IPS-20b (cell line): ENCODE measurements at regions not wholly inside any gene's neighbourhood (a gene's known extent, or its start where the extent isn't known, plus 50 kb on each side); places are given as distances from the start of the nearest gene placed in this dataset.

Experiments used
- H3K27ac ChIP-seq: one replicate; pipeline ENCODE4 v1.5.1; 2013; ENCODE audit warnings: low read length
- H3K27me3 ChIP-seq: 2 replicates; pipeline ENCODE4 v1.6.1; 2013; ENCODE audit warnings: mild to moderate bottlenecking, low read length, inconsistent platforms; ENCODE audit not compliant: insufficient read depth
- H3K36me3 ChIP-seq: 2 replicates; pipeline ENCODE4 v1.6.1; 2013; ENCODE audit warnings: low read depth, mild to moderate bottlenecking, inconsistent platforms, low read length, moderate library complexity; ENCODE audit not compliant: insufficient read depth
- H3K4me1 ChIP-seq: 2 replicates; pipeline ENCODE4 v1.6.1; 2013; ENCODE audit warnings: mild to moderate bottlenecking, control low read depth, inconsistent platforms, low read length, moderate library complexity; ENCODE audit not compliant: insufficient read depth
- H3K4me3 ChIP-seq: 2 replicates; pipeline ENCODE4 v1.5.1; 2013; ENCODE audit warnings: mild to moderate bottlenecking, low read length, inconsistent platforms
- H3K9ac ChIP-seq: 2 replicates; pipeline ENCODE4 v1.6.1; 2013; ENCODE audit warnings: low read depth, mild to moderate bottlenecking, inconsistent platforms, low read length, moderate library complexity
- H3K9me3 ChIP-seq: 2 replicates; pipeline ENCODE4 v1.6.1; 2013; ENCODE audit warnings: mild to moderate bottlenecking, low read depth, low read length, inconsistent platforms; ENCODE audit not compliant: insufficient read depth

DNA sequence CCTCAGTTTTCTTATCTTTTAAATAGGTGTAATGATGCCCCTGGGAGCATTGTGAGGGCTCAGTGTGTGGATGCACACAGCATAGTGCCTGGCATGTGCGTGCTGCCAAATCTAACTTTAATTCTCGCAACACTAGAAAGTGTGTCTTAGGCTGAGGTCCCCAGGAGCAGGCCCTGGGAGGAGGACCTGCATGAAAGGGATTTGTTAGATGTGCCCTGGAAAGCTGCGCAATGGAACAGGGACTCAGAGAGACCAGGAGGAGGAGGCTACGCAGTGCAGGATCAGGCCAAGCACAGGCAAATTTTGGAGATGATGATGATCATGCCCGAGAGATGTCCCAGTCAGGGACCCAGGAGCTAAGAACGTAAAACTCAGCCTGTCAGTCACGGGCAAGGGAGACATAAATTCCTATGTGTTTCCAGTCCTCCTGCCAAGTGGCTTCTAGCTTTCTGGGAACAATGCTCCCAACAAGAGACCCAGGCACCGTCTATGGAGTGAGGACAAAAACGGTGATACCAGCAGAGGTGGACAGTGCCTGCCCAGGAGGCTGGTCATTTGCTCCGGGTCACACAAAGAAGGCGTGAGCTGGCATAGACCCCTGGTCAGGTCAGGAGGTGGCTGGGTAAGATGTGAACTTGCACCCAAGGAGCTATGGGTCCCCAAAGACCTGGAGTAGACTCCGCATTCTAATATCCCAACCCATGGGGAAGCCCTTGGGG, 352.2 kb upstream of the TNRC6C start:
- H3K9ac ChIP-seq, result no peak overlapping the region
- no peak overlapping the region for H3K4me3 ChIP-seq
- no peak overlapping the region for H3K27ac ChIP-seq
- no peaks in the 10 kb centered on the region for H3K9me3 ChIP-seq
- 0 out of 2 replicates have a peak, but pooled peaks cover under 1% of the 10 kb centered on the region for H3K27me3 ChIP-seq
- H3K36me3 ChIP-seq, result no peaks in the 10 kb centered on the region
- no peaks in the 10 kb centered on the region for H3K4me1 ChIP-seq

DNA sequence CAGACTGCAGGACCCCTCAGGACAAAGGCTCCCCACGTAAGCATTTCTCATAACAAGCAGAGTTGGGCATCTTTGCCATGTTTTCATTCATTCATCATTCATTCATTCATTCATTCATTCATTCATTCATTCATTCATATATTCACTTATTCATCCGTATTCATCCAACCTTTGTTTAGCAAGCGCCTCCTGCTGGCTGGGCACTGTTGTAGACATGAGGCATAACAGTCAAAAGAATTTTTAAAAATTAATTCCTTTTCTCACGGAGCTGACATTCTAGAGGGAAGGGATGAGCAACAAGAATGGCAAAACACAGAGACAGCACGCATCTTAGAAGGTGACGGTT, 351.7 kb upstream of the TNRC6C start:
- Histone ChIP-seq H3K27ac (no peak overlapping the region), H3K36me3 (no peaks in the 10 kb centered on the region), H3K9me3 (no peaks in the 10 kb centered on the region), H3K4me1 (no peaks in the 10 kb centered on the region), H3K9ac (no peak overlapping the region), H3K27me3 (0 out of 2 replicates have a peak, but pooled peaks cover 5% of the 10 kb centered on the region), H3K4me3 (no peak overlapping the region)

DNA sequence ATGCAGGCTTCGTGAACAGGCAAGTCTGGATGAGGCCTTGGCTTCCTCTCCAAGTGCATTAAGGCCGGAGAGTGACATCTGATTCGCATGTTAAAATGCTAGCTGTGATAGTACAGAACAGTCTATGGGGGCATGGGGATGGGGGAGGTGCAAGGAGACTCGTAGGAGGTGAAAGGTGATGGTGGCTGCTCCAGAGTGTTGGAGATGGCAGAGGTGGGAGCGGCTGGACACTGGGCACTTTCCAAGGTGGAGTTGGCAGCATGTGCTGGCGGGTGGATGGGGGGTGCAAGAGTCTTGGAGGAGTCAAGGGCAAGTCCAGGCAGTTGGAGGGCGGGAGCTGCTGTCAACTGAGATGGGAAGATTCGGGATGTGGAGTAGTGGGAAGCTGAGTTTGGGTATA, 350.9 kb upstream of the TNRC6C start:
- H3K36me3 ChIP-seq, result no peaks in the 10 kb centered on the region
- no peak overlapping the region for H3K9ac ChIP-seq
- H3K9me3 ChIP-seq, result no peaks in the 10 kb centered on the region
- H3K27me3 ChIP-seq, result 0 out of 2 replicates have a peak, but pooled peaks cover 5% of the 10 kb centered on the region
- no peak overlapping the region for H3K27ac ChIP-seq
- H3K4me1 ChIP-seq, result no peaks in the 10 kb centered on the region
- H3K4me3 ChIP-seq, result no peak overlapping the region

DNA sequence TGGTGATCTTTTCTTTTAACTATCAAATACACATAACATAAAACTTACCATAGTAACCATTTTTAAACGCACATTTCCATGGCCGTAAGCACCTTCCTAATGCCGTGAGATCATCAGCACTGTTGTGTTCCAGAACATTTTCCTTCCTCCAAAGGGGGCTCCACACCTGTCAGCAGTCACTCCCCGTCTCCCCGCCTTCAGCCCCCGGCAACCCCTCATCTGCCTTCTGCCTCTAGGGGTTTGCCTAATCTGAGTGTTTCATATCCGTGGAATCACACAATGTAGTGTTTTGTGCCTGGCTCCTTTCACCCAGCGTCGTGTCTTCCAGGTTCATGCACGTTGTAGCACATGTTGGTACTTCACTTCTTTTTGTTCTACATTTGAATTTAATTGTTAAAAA, 350.1 kb upstream of the TNRC6C start:
- Histone ChIP-seq H3K27ac (no peak overlapping the region), H3K9me3 (no peaks in the 10 kb centered on the region), H3K4me1 (no peaks in the 10 kb centered on the region), H3K36me3 (no peaks in the 10 kb centered on the region), H3K9ac (no peak overlapping the region), H3K27me3 (0 out of 2 replicates have a peak, but pooled peaks cover 5% of the 10 kb centered on the region), H3K4me3 (no peak overlapping the region)

DNA sequence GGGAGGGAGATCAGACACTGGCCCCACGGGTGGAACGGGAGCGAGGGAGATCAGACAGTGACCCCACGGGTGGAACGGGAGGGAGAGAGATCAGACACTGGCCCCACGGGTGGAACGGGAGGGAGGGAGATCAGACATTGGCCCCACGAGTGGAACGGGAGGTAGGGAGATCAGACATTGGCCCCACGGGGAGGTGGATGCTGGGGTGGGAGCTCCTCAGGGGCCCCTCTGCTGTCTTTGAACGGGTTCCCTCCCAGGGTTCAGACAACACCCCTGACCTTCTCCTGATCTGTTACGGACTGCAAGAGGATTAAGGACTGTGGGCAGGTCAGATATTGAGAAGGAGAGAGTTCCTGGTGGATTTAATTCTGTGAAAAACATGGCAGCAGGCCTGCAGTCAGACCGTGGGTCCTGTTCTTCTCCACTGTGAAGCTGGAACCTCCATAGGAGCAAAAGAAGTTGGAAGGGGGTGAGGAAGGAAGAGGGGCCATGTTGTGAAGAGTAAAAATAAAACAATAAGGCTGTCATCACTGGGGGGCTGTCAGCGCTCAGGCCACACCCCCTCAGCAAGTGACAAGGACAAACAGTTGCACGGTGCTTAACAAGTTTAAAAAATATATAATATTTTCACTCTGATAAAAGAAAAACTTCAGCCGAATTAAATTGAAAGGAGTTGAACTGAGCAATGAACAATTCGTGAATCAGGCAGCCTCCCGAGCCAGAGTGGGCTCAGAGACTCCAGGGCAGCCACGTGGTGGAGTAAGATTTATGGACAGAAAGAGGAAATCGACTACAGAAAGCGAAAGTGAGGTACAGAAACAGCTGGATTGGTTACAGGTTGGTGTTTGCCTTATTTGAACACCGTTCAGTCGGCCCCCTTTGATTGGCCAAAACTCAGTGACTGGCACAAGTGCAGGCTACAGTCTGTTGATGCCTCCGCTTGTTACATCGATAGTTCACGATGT, 348.7 kb upstream of the TNRC6C start:
- Histone ChIP-seq H3K36me3 (no peaks in the 10 kb centered on the region), H3K4me1 (no peaks in the 10 kb centered on the region), H3K9me3 (no peaks in the 10 kb centered on the region), H3K4me3 (no peak overlapping the region), H3K27me3 (0 out of 2 replicates have a peak, but pooled peaks cover 5% of the 10 kb centered on the region), H3K9ac (no peak overlapping the region), H3K27ac (no peak overlapping the region)

DNA sequence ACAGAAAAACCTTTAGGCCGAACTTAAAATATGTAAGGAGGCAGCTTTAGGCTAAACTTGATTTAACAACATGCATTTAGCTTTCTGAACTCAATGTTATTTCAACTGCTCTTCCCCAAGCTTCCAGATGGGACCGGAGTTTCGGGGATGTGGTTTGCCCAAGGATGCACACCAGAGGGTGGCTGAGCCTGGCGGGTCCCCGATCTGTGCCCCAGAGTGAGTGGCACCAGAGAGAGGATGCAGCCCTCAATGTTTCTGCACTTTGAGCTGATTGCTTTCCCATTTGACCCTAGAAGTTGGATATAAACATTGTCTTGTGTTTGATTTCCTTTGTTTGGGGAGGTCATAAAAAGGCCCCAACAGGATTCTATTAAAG, 348.0 kb upstream of the TNRC6C start:
- H3K4me3 ChIP-seq, result no peak overlapping the region

DNA sequence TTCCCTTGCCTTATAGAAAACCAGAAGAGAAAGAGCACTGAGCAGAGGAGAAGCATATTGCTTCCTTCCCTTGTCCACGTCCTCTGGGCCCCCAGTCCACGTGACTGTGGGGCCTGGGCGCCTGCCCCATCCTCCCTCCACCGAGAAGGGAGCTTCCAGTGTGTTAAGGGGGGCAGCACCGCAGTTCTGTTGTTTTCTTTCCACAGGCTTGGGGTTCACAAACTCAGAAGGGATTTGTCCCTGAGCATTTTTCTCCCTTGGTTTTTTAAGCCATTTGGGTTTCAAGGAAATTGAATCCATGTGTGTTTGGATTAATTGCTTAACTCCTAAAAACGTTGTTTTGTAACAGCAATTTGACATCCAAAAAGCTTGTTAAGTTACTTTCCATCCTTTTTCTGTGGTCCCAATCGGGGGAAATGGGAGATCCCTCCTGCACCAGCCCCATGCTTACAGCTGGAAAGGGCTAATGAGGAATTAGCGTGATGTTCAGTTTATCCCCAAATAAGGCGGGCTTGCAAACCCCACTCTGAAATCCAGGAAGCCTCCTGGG, 347.5 kb upstream of the TNRC6C start:
- no peaks in the 10 kb centered on the region for H3K4me1 ChIP-seq
- H3K9ac ChIP-seq, result no peak overlapping the region
- H3K4me3 ChIP-seq, result no peak overlapping the region
- 0 out of 2 replicates have a peak, but pooled peaks cover 5% of the 10 kb centered on the region for H3K27me3 ChIP-seq
- no peaks in the 10 kb centered on the region for H3K9me3 ChIP-seq
- H3K27ac ChIP-seq, result no peak overlapping the region
- no peaks in the 10 kb centered on the region for H3K36me3 ChIP-seq

More for the DNA sequence above, 348.0 kb upstream of the TNRC6C start:
- H3K36me3 ChIP-seq, result no peaks in the 10 kb centered on the region
- H3K9me3 ChIP-seq, result no peaks in the 10 kb centered on the region
- H3K27ac ChIP-seq, result no peak overlapping the region
- H3K4me1 ChIP-seq, result no peaks in the 10 kb centered on the region
- 0 out of 2 replicates have a peak, but pooled peaks cover 5% of the 10 kb centered on the region for H3K27me3 ChIP-seq
- H3K9ac ChIP-seq, result no peak overlapping the region

DNA sequence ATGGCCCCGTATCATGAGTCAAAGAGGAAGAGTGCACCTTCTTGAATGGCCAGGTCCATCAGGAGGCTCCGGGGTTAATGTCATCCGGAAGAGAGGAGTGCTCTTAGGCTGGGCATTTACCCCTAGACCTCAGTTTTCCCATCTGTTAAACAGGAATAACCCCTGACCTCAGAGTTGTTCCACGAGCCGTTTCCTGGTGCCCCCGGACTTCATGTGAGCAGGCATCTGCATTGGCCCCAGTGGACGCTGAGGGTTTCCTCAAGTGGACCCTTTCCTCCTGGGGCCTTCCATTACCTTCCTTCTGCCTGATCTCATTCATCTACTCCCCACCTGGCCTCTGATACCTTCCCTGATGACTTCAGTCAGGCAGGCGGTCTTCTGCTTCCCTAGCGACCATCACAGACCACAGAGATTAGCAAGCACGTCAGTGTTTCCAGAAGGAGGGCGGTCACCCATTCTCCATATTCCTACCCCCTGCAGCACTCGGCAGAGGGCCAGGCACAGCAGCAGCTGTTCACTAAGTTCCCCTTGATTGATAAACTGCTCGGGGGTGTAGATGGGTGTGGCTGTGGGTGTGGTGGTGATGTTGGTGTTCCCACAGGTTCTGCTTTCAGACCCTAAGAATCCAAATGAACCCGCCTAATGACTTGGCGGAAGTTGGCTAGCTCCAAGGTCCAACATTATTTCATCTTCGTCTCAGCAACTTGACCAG, 346.6 kb upstream of the TNRC6C start:
- Histone ChIP-seq H3K4me3 (no peak overlapping the region), H3K9ac (no peak overlapping the region), H3K27ac (no peak overlapping the region)

DNA sequence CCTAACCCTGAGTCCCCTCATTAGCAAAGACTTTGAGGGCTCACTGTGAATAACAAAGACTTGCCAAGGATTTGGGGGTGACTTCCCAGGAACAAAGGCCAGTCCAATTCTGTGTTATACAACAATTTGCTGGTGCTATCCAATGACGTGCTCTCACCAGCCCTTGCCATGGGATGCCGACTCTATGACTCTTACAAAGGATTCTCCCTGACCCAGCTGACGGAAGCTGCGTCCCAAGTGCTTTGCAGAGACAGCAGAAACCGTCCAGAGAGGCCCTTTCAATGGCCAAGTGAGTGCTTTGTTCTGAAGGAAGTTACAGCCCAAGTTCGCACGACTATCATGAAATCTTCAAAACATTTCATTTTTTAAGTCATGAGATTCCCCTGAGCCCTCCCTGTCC, 345.3 kb upstream of the TNRC6C start:
- no peak overlapping the region for H3K27ac ChIP-seq

More for the DNA sequence above, 346.6 kb upstream of the TNRC6C start:
- H3K4me1 ChIP-seq, result no peaks in the 10 kb centered on the region
- H3K9me3 ChIP-seq, result no peaks in the 10 kb centered on the region
- no peaks in the 10 kb centered on the region for H3K36me3 ChIP-seq
- H3K27me3 ChIP-seq, result 0 out of 2 replicates have a peak, but pooled peaks cover 5% of the 10 kb centered on the region

DNA sequence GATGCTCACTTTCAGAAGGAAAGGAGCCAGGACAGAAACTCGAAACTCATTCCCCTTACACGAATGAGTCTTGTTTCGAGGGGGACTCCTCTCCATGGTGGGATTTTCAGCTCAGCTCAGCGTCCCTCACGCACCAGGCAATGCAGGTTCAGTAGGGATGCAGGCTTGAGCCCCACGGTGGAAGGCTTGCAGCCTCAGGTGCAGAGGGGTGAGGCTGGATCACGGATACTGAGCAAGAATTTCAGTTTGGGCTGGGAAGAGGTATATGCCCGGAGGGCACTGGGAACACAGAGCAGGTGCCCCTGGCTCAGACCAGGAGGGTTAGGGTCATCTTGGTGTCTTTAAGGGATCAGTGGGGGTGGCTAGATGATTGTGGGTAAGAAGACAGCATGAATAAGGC, 344.9 kb upstream of the TNRC6C start:
- Histone ChIP-seq H3K27me3 (0 out of 2 replicates have a peak, but pooled peaks cover 5% of the 10 kb centered on the region), H3K9me3 (no peaks in the 10 kb centered on the region), H3K36me3 (no peaks in the 10 kb centered on the region), H3K4me3 (no peak overlapping the region), H3K4me1 (peaks cover 10% of the 10 kb centered on the region), H3K27ac (no peak overlapping the region), H3K9ac (no peak overlapping the region)

More for the DNA sequence above, 345.3 kb upstream of the TNRC6C start:
- Histone ChIP-seq H3K27me3 (0 out of 2 replicates have a peak, but pooled peaks cover 5% of the 10 kb centered on the region), H3K9me3 (no peaks in the 10 kb centered on the region), H3K9ac (no peak overlapping the region), H3K36me3 (no peaks in the 10 kb centered on the region), H3K4me1 (peaks cover 8% of the 10 kb centered on the region; the same call in 1 of the 2 replicates), H3K4me3 (no peak overlapping the region)

DNA sequence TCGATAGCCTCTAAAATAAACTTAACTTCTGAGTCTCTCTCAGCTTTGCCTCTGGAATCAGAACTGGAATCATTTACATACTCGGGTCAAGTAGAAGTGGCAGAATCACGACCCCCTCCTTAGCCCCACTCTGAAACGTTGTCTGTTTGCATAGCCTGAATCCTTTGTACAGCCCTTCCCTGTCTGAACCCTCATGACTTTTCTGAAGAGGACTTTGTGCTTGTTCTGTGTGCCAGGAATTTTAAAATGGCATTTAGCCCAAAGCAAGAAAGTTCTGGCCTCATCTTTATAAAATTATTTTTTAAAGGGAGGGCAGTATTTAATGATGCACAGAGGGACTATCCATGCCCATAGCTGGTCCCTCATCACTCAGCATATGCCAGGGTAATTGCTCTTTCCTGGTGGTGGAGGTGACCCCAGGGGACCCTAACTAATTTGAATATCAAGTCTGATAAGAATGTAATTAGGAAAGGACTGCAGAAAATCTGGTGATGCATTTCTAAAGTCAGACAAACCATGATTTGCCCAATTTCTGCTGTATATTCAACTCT, 342.7 kb upstream of the TNRC6C start:
- Histone ChIP-seq H3K9ac (no peak overlapping the region), H3K9me3 (peaks cover 4% of the 10 kb centered on the region), H3K36me3 (no peaks in the 10 kb centered on the region), H3K27ac (no peak overlapping the region), H3K27me3 (0 out of 2 replicates have a peak, but pooled peaks cover 5% of the 10 kb centered on the region), H3K4me1 (peaks cover 10% of the 10 kb centered on the region), H3K4me3 (no peak overlapping the region)
